Loucy (cell line): ENCODE measurements at regions not wholly inside any gene's neighbourhood (a gene's known extent, or its start where the extent isn't known, plus 50 kb on each side); places are given as distances from the start of the nearest gene placed in this dataset.

Experiments used
- H2AFZ ChIP-seq: fragments of 200-600 bp; sonication (generic); 2 replicates; pipeline ENCODE4 v1.6.0; 2016; ENCODE audit warnings: antibody characterized with exemption, mild to moderate bottlenecking, low read length, moderate library complexity
- H3F3A ChIP-seq: fragments of 200-600 bp; 2 replicates; pipeline ENCODE4 v1.6.0; 2016; ENCODE audit warnings: antibody characterized with exemption, low read depth, mild to moderate bottlenecking
- H3K27me3 ChIP-seq: fragments of 200-600 bp; sonication (generic); 2 replicates; pipeline ENCODE4 v1.6.1; 2014; ENCODE audit warnings: low read length, mild to moderate bottlenecking; ENCODE audit not compliant: insufficient read depth, poor library complexity, severe bottlenecking
- H3K36me3 ChIP-seq: fragments of 200-600 bp; sonication (generic); 2 replicates; pipeline ENCODE4 v1.6.1; 2016; ENCODE audit warnings: low read length; ENCODE audit not compliant: insufficient read depth
- H3K4me1 ChIP-seq: fragments of 200-600 bp; sonication (generic); 2 replicates; pipeline ENCODE4 v1.5.1; 2014; ENCODE audit warnings: low read length, mild to moderate bottlenecking; ENCODE audit not compliant: insufficient read depth, poor library complexity, severe bottlenecking
- H3K4me2 ChIP-seq: fragments of 200-600 bp; sonication (generic); 2 replicates; pipeline ENCODE4 v1.6.0; 2014; ENCODE audit warnings: antibody characterized with exemption, low read length, low read depth, mild to moderate bottlenecking; ENCODE audit not compliant: poor library complexity, severe bottlenecking
- H3K4me3 ChIP-seq: fragments of 200-600 bp; sonication (generic); 2 replicates; pipeline ENCODE4 v1.5.1; 2014; ENCODE audit warnings: low read length, mild to moderate bottlenecking, mixed read lengths; ENCODE audit not compliant: poor library complexity, severe bottlenecking
- H3K79me2 ChIP-seq: fragments of 200-600 bp; sonication (generic); 2 replicates; pipeline ENCODE4 v1.6.1; 2014; ENCODE audit warnings: low read length; ENCODE audit not compliant: insufficient read depth
- H3K9ac ChIP-seq: fragments of 200-600 bp; sonication (generic); 2 replicates; pipeline ENCODE4 v1.6.0; 2014; ENCODE audit warnings: mild to moderate bottlenecking, low read depth, low read length, moderate library complexity; ENCODE audit not compliant: poor library complexity, severe bottlenecking
- H3K9me2 ChIP-seq: fragments of 200-600 bp; sonication (generic); replicated peaks from 2 replicates; pipeline ENCODE4 v1.6.1; 2016; ENCODE audit warnings: low read depth, low read length, mixed read lengths
- H3K9me3 ChIP-seq: fragments of 200-600 bp; sonication (generic); 2 replicates; pipeline ENCODE4 v1.6.1; 2014; ENCODE audit warnings: mild to moderate bottlenecking, antibody characterized with exemption, low read length, low read depth; ENCODE audit not compliant: insufficient read depth
- H4K20me1 ChIP-seq: fragments of 200-600 bp; sonication (generic); 2 replicates; pipeline ENCODE4 v1.6.0; 2014; ENCODE audit warnings: antibody characterized with exemption, low read length, mild to moderate bottlenecking; ENCODE audit not compliant: insufficient read depth, poor library complexity, severe bottlenecking
- EZH2phosphoT487 ChIP-seq: fragments of 200-600 bp; IDR thresholded peaks from 2 replicates; pipeline ENCODE4 v1.6.1; 2018; ENCODE audit warnings: antibody characterized with exemption, mild to moderate bottlenecking, moderate library complexity, borderline replicate concordance
- TF ChIP-seq, protein P1 (sequence below): fragments of 200-600 bp; sonication (generic); conservative IDR thresholded peaks from 2 replicates; pipeline ENCODE4 v1.5.1; 2014; ENCODE audit warnings: mild to moderate bottlenecking, antibody characterized with exemption, low read length

DNA sequence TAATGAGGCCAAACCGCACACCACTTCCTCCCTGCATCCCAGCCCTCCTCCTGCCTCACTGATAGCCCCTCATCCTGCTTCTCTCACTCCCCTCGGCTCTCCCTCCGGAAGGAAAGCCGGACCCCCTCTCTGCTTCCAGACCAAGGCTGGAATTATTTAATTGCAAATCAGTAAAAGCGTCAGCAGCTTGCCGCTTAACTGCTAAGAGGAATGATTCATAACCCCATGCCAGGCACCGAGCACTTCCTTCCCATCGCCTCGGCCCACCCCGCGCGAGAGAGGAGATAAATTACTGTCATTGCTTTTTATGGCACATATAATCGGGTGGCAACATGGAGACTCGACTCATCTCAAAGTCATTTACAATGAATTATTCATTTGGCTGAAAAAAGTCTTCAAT lies 77.3 kb downstream of the UBIAD1 start:
- no peaks in the 10 kb centered on the region for H3K36me3 ChIP-seq
- H3K9me2 ChIP-seq, result no peaks in the 10 kb centered on the region
- H3K27me3 ChIP-seq, result no peaks in the 10 kb centered on the region
- no peaks in the 10 kb centered on the region for H3K79me2 ChIP-seq
- peak overlapping the region; percentile 54 for H3K4me3 ChIP-seq
- no peaks in the 10 kb centered on the region for H3K9me3 ChIP-seq
- no peaks in the 10 kb centered on the region for H4K20me1 ChIP-seq
- peaks cover 39% of the 10 kb centered on the region for H3K4me1 ChIP-seq
- H2AFZ ChIP-seq, result peak overlapping the region; percentile 51; the same call in 1 of the 2 replicates
- TF ChIP-seq, protein P1, sequence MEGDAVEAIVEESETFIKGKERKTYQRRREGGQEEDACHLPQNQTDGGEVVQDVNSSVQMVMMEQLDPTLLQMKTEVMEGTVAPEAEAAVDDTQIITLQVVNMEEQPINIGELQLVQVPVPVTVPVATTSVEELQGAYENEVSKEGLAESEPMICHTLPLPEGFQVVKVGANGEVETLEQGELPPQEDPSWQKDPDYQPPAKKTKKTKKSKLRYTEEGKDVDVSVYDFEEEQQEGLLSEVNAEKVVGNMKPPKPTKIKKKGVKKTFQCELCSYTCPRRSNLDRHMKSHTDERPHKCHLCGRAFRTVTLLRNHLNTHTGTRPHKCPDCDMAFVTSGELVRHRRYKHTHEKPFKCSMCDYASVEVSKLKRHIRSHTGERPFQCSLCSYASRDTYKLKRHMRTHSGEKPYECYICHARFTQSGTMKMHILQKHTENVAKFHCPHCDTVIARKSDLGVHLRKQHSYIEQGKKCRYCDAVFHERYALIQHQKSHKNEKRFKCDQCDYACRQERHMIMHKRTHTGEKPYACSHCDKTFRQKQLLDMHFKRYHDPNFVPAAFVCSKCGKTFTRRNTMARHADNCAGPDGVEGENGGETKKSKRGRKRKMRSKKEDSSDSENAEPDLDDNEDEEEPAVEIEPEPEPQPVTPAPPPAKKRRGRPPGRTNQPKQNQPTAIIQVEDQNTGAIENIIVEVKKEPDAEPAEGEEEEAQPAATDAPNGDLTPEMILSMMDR, result no peak
- no peak for TF ChIP-seq EZH2phosphoT487
- no peaks in the 10 kb centered on the region for H3F3A ChIP-seq
- peak overlapping the region; percentile 62 for H3K4me2 ChIP-seq
- peak overlapping the region; percentile 36 for H3K9ac ChIP-seq

DNA sequence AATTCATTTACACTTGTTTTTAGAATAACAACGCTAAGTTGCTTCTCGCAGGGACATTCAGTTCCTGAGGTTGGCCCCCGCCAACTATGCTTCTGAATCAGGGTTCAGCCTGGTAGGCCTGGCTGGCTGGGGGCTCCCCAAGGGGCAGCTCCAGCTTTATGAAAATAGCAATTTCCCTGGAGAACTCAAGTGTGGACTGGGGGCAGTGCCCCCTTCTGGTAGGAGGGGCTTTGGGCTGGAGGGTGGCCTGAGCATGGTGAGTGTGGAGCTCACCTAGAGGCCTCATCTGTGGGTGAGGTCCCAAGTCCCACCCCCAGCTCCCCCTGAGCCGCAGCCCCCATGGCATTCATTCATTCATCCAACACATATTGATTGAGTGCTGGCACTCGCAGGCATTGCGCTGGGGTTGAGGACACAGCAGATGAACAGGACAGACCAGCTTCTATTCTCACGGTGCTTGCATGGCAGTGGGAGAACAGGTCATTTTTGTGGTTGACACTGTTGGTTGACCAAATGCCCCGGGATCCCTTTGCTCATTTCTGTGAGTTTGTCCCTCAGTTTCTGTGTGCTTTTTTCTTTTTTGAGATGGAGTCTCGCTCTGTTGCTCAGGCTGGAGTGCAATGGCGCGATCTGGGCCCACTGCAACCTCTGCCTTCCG lies 79.2 kb downstream of the UBIAD1 start:
- H3K9me2 ChIP-seq, result no peaks in the 10 kb centered on the region
- TF ChIP-seq, protein P1, result peak; percentile 47
- no peak for TF ChIP-seq EZH2phosphoT487
- no peaks in the 10 kb centered on the region for H4K20me1 ChIP-seq
- H3K4me2 ChIP-seq, result peak overlapping the region; percentile 81
- no peaks in the 10 kb centered on the region for H3K27me3 ChIP-seq
- no peaks in the 10 kb centered on the region for H3K79me2 ChIP-seq
- H2AFZ ChIP-seq, result no peak overlapping the region
- peak overlapping the region; percentile 64 for H3K4me3 ChIP-seq
- H3K9me3 ChIP-seq, result no peaks in the 10 kb centered on the region
- H3F3A ChIP-seq, result no peaks in the 10 kb centered on the region
- peaks cover 49% of the 10 kb centered on the region for H3K4me1 ChIP-seq
- no peaks in the 10 kb centered on the region for H3K36me3 ChIP-seq
- peak overlapping the region; percentile 64 for H3K9ac ChIP-seq

- no peaks in the 10 kb centered on the region for H3K36me3 ChIP-seq
- H3K9ac ChIP-seq, result peak overlapping the region; percentile 64
- peak overlapping the region; percentile 64 for H3K4me3 ChIP-seq
- no peaks in the 10 kb centered on the region for H3F3A ChIP-seq
- H3K9me3 ChIP-seq, result no peaks in the 10 kb centered on the region
- no peaks in the 10 kb centered on the region for H3K9me2 ChIP-seq
- peaks cover 49% of the 10 kb centered on the region for H3K4me1 ChIP-seq
- TF ChIP-seq, protein P1, result no peak
- no peak for TF ChIP-seq EZH2phosphoT487
- peak overlapping the region; percentile 74 for H2AFZ ChIP-seq
- no peaks in the 10 kb centered on the region for H4K20me1 ChIP-seq
- no peaks in the 10 kb centered on the region for H3K27me3 ChIP-seq
- H3K79me2 ChIP-seq, result no peaks in the 10 kb centered on the region
- peak overlapping the region; percentile 81 for H3K4me2 ChIP-seq
These were observed 80.1 kb downstream of the UBIAD1 start for GRCh38 chr1:11352816-11353799.
